ENCODE measurements at regions not wholly inside any gene's neighbourhood (a gene's known extent, or its start where the extent isn't known, plus 50 kb on each side); places are given as distances from the start of the nearest gene placed in this dataset.

DNA sequence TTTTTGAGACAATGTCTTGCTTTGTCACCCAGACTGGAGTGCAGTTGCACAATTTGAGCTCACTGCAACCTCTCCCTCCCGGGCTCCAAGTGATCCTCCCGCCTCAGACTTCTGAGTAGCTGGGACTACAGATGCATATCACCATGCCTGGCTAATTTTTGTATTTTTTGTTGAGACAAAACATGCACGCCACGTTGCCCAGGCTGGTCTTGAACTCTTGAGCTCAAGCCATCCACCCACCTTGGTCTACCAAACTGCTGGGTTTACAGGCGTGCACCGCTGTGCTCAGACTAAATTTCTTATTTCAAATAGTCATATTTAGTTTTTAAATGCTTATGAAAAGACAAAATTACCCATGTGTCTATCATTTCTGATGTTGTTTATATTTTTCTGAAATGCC lies 2324.1 kb downstream of the MAT2B start:
- DNase-seq (ENCODE audit: extremely low read depth in 1 of 11, low read depth in 9 of 11, low spot score in 4 of 11) = no peak

DNA sequence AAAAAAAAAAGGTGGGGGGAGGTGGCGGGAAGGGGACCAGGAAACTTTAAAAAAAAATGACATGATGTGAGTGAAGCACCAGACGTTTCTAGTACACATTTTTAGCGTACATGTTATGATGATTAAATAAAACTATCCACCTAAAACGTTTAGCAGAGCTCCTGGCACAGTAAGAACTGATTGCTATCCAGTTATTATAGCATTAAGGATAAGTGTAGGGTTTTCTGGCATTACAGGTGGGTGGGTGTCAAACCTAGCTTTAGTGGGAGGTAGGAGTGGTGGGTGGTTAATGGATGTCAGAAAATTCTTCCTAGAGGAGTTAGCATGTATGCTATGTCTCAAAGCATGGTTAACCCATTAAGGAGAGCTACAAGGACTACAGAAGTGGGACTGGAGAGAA lies 2329.5 kb downstream of the MAT2B start:
- DNase-seq (ENCODE audit: extremely low read depth in 1 of 11, low read depth in 9 of 11, low spot score in 4 of 11) = no peak

DNA sequence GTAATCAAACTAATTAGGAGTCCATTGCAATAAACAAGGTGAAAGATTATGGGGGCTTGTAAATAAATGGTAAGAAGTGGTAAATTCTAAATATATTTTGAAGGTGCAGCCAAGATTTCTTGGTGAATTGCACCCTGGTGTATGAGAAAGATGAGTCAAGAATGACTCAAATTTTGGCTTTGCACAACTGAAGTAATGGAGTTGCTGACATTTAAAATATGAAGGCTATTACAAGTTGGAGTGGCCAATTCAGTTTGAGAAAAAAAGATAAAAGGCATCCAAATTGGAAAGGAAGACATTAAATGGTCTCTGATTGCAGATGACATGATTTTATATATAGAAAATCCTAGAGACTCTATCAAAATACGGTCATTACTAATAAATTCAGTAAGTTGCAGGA lies 2330.6 kb downstream of the MAT2B start:
- DNase-seq (ENCODE audit: extremely low read depth in 1 of 11, low read depth in 9 of 11, low spot score in 4 of 11) = no peak

DNA sequence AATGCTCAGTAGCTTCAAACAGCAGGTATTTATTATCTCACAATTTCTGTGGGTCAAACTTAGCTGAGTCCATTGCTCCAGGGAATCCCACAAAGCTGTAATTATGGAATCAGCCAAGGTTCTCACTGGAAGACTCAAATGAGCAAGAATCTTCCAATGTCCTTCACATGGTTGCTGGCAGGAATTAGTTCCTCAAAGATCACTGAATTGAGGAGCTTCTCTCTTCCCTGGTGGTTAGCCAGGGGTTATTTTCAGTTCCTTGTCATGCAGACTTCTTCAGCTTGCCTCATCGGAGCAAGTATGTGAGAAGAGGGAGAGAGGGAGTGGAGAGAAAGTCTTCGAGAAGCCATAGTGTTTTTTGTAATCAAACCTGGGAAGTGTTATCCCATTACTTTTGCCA lies 2331.9 kb downstream of the MAT2B start:
- no peak for DNase-seq (ENCODE audit: extremely low read depth in 1 of 11, low read depth in 9 of 11, low spot score in 4 of 11)

DNA sequence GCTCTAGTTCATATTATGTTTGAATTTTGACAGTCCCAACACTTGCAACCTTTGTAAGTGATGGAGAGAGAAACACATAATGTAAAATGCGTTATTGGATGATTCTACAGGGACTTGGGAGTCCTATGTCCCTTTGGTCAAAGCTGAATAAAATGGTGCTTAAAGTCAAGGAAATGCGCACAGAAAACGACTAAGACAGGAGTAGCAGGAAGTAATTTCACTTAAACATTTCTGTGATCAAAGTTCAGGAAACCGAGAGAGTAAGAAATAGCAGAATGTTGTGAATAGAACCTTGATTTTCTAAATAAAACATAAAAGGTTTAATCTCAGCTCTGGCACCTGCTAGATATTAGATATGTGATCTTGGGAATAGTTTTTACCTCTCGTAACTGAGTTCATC lies 2339.2 kb downstream of the MAT2B start:
- DNase-seq (ENCODE audit: extremely low read depth in 1 of 11, low read depth in 9 of 11, low spot score in 4 of 11) = no peak

DNA sequence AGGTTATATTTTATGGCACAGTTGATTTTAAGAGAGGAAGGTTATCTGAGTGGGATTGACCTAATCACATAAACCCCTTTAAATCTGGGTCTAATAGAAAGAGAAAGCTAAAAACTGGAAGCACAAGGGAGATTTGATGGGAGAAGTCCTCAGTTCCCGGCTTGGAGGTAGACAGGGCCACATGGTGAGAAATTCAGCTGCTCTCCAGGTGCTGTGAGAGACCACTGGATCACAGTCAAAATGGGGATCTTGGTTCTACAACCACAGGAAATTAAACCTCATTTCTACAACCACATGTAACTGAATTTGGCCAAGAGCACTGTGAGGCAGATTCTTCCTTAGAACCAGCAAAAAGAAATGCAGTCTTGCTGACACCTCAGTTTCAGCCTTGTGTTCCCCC lies 2352.7 kb downstream of the MAT2B start:
- DNase-seq (ENCODE audit: extremely low read depth in 1 of 11, low read depth in 9 of 11, low spot score in 4 of 11) = no peak

DNA sequence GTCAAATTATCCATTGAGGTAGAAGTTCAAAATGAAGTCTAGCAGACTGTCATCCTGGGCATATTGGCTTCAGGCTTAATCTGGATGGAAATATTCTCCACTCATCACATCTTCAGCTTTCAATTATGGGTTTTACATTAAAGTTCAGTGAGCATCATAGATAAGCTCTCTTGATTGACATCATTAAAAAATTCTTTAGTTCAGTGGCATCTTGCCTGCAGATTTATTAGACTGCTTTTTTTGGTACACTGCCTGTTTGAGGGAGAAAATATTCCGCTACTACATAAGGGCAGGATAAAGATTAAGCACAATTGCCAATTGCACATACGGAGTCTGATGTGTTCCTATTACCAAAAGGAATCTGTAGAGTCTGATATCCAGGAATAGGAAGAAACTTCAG lies 2353.8 kb downstream of the MAT2B start:
- no peak for DNase-seq (ENCODE audit: extremely low read depth in 1 of 11, low read depth in 9 of 11, low spot score in 4 of 11)

DNA sequence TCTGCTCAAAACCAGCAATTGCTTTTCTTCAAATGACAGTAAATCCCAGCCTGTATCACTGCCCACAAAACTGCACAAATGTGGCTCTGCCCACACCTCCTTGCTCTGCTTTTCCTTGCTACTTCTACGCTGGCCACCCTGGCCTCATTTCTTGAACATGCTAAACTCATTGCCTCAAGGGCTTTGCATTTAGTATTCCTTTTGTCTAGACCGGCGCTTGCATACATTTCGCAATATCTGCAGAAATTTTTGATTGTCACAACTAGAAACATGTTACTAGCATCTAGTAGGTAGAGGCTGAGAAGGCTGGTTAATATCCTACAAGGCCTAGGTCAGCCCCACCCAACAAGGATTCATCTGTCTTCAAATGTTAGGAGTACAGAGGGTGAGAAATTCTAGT lies 2357.8 kb downstream of the MAT2B start:
- no peak for DNase-seq (ENCODE audit: extremely low read depth in 1 of 11, low read depth in 9 of 11, low spot score in 4 of 11)

DNA sequence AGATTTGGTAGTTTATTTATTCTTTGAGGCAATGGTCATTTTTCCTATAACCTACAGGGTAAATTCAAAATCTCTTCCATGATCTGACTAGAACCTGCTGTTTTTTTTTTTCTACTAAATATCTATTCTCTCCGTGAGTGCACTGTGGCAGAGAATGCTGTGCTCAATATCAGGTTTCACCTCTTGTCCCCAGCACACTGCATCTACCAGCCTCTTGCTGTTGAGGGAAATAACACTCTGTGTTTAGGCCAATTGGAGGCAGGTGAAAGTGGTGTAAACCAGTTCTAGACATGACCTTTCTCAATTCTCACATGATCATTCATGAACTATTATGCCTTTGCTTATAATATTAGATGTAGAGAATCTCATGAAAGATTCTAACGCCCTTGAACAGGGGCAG lies 2365.9 kb downstream of the MAT2B start:
- no peak for DNase-seq (ENCODE audit: extremely low read depth in 1 of 11, low read depth in 9 of 11, low spot score in 4 of 11)

DNA sequence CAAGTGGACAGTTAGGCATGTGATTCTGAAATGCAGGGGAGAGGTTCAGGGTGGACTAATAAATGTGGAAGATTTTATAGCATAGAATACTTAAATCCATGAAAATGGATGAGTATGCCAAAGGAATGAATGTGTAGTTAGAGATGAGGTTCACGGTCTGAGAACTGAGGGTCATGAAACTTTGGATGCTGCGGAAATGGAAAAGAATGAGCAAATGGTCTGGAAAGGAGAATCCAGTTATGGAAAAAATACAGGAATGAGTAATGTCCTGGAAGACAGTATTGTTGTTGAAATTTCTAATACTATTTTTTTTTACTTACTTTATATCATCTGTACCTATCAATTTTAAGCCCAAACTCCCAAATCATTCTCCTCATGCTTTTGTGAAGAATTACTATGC lies 2369.4 kb downstream of the MAT2B start:
- DNase-seq (ENCODE audit: extremely low read depth in 1 of 11, low read depth in 9 of 11, low spot score in 4 of 11) = no peak

DNA sequence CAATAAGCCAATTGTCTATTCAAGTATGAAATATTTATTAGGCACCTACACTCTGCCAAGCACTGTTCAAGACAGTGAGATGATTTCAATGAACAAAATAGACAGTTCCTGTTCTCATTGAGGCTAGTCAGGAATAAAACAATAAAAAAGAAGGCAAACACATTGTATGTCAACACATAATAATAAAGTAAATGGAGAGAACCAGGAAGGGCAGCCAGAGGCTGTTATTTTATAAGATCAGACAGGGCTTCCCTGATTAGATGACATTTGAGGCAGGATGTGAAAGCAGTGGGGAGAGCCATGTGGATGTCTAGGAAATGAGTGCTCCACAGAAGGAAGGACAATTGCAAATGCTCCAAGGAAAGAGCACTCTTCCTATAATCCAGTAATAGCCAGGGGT lies 2371.1 kb downstream of the MAT2B start:
- DNase-seq (ENCODE audit: extremely low read depth in 1 of 11, low read depth in 9 of 11, low spot score in 4 of 11) = no peak

DNA sequence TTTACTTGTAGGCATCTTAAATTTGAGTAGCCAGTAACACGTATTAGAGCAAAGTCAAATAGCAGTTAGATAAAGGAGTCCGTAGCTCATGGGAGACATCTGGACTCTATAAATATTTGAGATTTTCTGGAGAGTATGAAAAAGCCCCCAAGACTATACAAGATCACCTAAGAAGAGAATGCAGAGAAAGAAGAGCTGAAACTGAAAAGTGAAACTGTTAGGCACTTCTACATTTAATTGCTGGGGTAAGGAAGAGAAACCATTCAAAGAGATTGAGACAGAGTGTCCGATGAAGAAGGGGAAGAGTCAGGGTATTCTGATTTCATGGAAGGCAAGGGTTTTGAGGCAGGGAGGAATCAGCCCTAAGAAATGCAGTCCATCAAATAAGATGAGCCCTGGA lies 2372.1 kb downstream of the MAT2B start:
- no peak for DNase-seq (ENCODE audit: extremely low read depth in 1 of 11, low read depth in 9 of 11, low spot score in 4 of 11)

DNA sequence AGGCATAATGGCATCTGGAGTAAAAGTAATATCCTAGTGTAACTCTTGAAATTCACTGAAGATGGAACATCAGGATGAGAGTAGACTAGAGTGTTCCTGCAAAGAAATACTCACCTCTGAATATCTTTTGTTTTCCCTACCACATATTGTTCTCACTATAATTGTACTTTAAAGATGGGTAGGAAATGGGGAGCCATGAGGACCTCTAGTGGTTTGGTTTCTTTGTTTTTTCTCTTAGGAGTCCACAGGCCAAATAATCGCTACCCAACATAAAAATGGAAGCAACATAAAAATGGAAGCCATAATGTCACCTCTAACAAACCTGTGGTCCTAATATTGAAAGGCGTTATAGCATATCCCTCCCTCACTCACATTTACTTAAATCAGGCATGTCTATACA lies 2375.8 kb downstream of the MAT2B start:
- DNase-seq (ENCODE audit: extremely low read depth in 1 of 11, low read depth in 9 of 11, low spot score in 4 of 11) = no peak

DNA sequence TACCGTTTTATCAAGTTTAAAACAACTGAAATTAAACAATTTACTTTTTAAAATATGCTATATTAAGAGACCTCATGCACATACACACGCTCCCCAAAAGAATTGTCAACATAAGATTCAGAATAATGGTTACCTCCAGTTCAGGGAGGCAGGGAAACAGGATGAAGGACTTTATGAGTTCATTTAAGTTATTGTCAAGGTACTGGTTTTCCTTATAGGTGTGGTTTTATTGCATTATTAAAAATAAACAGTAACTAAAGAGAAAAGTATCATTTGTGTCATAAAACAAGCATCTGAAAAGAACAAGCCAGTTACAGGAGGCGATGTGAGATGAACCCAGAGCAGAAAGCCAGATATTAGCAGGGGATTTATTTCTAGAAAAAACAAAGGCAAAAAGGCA lies 2376.7 kb downstream of the MAT2B start:
- DNase-seq (ENCODE audit: extremely low read depth in 1 of 11, low read depth in 9 of 11, low spot score in 4 of 11) = no peak

DNA sequence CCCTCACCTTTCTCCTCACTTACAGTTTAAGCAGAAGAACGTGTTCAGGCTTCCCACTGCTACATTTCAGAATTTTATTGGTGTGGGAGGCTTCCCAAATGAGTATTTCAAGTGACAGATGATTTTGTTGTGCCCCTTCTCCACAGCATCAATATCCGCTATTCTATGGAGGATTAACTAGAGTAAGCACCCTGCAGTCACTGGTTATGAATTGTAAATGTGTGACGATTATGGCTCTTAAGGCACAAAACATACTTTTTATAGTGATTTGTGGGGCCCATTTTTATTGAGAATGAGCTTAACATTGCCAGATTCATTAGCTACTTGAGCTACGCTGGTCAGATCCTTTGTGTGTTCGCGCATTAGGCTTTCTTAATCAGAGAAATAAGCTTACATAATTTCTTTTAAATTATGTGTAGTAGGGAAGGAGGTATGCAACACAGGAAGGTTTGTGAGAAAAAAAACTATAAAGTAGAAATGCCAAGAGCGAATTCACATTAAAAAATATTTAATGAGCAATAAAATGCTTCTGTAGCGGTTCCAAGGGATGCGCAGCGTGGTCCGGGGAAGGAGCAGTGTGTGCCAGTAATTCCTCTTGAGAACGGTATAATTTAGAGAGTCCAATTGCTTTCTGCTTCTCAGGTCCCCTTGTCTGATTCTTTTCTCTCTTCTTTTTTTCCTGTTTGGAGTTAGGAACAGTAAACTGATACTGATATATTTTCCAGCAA lies 2380.4 kb downstream of the MAT2B start:
- DNase-seq (ENCODE audit: extremely low read depth in 1 of 11, low read depth in 9 of 11, low spot score in 4 of 11) = no peak

DNA sequence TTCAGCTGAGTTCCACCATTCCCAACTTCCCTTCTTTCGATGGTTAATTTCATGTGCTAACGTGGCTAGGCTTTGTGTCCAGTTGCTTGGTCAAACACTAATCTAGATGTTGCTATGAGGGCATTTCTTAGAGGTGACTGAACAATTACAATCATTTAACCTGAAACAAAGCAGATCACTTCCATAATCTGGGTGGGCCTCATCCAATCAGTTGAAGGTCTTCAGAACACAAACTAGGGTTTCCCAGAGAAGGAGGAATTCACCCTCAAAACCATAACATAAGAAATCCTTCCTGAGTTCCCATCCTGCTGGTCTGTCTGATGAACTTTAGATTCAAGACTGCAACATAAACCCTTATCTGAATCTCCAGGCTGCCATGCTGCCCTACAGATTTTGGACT lies 2381.7 kb downstream of the MAT2B start:
- DNase-seq (ENCODE audit: extremely low read depth in 1 of 11, low read depth in 9 of 11, low spot score in 4 of 11) = no peak

DNA sequence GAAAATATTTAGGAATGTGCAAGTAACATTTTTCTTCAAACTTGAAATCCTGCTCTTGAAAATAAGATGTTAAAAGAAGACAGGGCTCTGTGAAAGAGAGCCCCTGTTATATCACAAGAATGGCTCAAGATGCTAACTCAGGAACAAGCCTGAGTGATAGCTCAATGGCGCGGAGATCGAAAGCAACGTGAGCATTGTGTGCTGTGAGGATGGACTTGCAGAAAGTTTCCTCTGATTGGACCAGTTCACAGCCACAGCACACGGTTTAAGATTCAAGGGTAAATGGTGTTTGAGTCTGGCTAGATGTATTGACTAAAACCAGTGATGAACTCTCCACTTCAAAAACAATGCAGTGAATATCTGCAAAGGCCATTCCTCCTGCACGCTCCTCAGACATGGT lies 2387.0 kb downstream of the MAT2B start:
- DNase-seq (ENCODE audit: extremely low read depth in 1 of 11, low read depth in 9 of 11, low spot score in 4 of 11) = no peak

DNA sequence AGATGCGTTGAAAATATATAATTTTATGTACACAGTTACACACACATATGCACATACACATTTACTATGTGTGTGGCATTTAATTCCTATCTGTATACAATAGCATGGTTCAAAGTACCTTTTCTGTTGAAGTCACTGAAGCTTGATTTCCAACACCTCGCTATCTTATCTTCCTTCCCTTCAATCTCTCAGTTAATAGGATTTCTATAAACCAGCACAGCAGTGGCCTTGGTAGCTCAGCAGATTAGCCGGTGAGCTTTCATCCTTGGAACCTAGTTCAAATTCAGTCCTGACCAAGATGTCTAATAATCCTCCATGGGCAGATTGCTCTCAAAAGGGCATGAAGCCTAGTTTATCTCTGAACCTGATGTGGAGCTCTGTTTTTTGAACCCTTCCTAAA lies 2389.5 kb downstream of the MAT2B start:
- no peak for DNase-seq (ENCODE audit: extremely low read depth in 1 of 11, low read depth in 9 of 11, low spot score in 4 of 11)

DNA sequence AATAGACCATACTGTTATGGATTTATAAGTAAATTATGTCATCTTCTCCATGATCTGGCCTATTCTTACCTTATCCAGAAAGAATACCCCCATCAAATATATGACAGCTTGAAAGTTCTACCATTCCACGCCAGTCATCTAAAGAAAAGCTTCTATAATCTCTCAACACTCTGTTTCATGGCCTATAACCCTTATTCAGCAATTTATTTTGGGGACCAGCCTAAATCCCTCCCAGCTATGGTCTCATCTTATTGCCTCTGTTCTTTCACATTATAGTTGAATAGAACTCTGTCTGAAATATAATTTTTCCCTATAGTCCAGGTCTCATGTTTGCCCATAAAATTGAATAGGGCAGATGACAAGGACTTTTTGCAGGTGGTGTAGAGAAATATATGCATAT lies 2387.6 kb upstream of the WWC1 start:
- no peak for DNase-seq (ENCODE audit: extremely low read depth in 1 of 11, low read depth in 9 of 11, low spot score in 4 of 11)

DNA sequence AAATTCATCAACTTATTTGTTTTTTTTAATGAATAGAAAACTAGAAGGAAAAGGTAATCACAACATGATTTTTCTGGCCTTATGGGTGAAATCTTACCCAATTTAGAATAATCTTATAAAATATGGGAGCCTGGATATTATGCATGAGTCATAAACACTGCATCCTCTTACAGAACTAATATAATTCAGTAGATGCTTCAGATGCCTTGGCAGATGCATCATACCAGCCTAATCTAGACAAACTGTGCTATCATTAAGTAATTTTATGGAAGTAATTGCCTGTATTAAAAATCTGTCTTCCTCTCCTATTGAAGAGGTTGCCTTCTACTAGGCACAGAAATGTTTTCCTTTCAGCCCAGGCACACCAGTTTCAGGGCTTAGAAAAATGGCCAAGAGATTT lies 2384.6 kb upstream of the WWC1 start:
- DNase-seq (ENCODE audit: extremely low read depth in 1 of 11, low read depth in 9 of 11, low spot score in 4 of 11) = no peak

DNA sequence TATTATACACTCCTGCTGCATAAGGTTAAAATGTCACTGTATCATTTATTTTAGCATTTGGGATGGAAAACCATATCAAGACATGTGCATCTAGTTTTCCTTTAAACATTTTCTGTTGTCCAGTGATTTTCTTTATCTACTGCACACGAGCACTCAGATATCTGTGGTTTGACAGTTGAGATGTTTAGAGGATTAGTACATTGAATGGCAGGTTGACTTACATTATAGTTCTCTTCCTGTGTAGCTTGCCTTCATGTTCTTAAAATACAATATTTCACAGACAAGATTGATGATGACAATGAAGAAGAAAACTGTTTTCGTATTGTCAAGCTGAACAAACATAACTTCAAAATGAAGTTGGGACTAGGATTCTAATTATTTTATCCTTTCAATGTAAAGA lies 2378.4 kb upstream of the WWC1 start:
- no peak for DNase-seq (ENCODE audit: extremely low read depth in 1 of 11, low read depth in 9 of 11, low spot score in 4 of 11)

DNA sequence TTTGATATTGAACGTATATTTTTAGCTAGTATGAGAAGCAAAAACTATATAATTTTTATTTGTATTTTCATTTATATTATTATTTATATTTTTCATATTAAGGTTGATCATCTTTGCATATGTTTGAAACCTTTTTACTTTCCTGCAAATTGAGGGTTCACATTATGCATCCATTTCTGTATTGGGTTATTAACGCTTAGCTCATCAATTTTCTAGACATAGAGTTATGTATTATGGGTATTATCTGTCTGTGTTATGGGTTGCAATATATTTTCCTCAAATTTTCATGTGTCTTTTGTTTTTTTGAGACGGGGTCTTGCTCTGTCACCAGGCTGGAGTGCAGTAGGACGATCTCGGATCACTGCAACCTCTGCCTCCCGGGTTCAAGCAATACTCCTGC lies 2377.0 kb upstream of the WWC1 start:
- DNase-seq (ENCODE audit: extremely low read depth in 1 of 11, low read depth in 9 of 11, low spot score in 4 of 11) = no peak

Measured in renal cortex interstitium (tissue), 11 donors.